ENCODE measurements at regions not wholly inside any gene's neighbourhood (a gene's known extent, or its start where the extent isn't known, plus 50 kb on each side); places are given as distances from the start of the nearest gene placed in this dataset.

DNA sequence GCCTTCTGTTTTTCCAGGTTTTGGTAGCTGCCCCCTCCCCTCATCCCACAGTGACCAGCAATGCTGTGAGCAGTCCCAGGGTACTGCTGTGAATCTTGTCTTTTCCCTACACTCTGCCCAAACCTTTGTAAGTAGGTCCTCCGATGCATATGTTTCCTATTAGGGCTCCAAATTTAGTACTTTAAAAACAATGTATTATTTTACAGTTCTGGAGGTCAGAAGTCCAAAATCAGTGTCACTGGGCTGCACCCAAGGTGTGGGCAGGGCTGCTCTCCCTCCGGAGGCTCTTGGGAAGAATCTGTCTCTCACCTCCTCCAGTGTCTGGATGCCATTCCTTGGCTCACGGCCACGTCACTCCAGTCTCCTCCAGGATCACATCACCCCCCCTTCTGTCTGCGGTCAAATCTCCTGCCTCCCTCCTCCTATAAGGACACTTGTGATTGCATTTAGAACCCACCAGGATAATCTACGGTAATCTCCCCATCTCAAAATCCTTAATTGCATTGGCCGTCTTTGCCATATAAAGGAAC lies 208.5 kb downstream of the SH3BP4 start:
- TF ChIP-seq, protein P1, sequence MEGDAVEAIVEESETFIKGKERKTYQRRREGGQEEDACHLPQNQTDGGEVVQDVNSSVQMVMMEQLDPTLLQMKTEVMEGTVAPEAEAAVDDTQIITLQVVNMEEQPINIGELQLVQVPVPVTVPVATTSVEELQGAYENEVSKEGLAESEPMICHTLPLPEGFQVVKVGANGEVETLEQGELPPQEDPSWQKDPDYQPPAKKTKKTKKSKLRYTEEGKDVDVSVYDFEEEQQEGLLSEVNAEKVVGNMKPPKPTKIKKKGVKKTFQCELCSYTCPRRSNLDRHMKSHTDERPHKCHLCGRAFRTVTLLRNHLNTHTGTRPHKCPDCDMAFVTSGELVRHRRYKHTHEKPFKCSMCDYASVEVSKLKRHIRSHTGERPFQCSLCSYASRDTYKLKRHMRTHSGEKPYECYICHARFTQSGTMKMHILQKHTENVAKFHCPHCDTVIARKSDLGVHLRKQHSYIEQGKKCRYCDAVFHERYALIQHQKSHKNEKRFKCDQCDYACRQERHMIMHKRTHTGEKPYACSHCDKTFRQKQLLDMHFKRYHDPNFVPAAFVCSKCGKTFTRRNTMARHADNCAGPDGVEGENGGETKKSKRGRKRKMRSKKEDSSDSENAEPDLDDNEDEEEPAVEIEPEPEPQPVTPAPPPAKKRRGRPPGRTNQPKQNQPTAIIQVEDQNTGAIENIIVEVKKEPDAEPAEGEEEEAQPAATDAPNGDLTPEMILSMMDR (IDR thresholded peaks at IDR 0.05), result no peak
- no peak for TF ChIP-seq REST (IDR thresholded peaks at IDR 0.05; ENCODE audit: insufficient read depth in 1 of 2, low read depth in 2 of 2, low read length in 1 of 2)
- TF ChIP-seq POLR2AphosphoS5 (IDR thresholded peaks at IDR 0.05; ENCODE audit: low read depth, low read length), result no peak
- no peak for TF ChIP-seq TCF7L2 (IDR thresholded peaks at IDR 0.05; ENCODE audit: low read depth, low read length)
- no peak for TF ChIP-seq SIN3A (IDR thresholded peaks at IDR 0.05; ENCODE audit: borderline replicate concordance, insufficient read depth, low read depth, low read length)
